WERI-Rb-1 (cell line): ENCODE measurements at regions not wholly inside any gene's neighbourhood (a gene's known extent, or its start where the extent isn't known, plus 50 kb on each side); places are given as distances from the start of the nearest gene placed in this dataset.
"Not testable (repeated sequence)": the region's sequence is repeated elsewhere in the genome, so short reads cannot be mapped to it uniquely, and the experiment has no call there.

ENCODE experiments used
- DNase-seq: peaks from one replicate; pipeline ENCODE4 v3.0.0-alpha.2; 2020
- H3K27ac ChIP-seq: fragments of 250-450 bp; sonication (Bioruptor Pico); 2 replicates; pipeline ENCODE4 v1.5.1; 2020; ENCODE audit warnings: mild to moderate bottlenecking, moderate library complexity
- H3K27me3 ChIP-seq: fragments of 250-450 bp; sonication (Bioruptor Pico); 2 replicates; pipeline ENCODE4 v1.5.1; 2021; ENCODE audit warnings: mild to moderate bottlenecking, low read depth, moderate library complexity; ENCODE audit not compliant: insufficient read depth, severe bottlenecking
- H3K36me3 ChIP-seq: fragments of 250-450 bp; sonication (Bioruptor Pico); 2 replicates; pipeline ENCODE4 v1.5.1; 2020; ENCODE audit warnings: mild to moderate bottlenecking, moderate library complexity
- H3K4me3 ChIP-seq: 2 replicates; pipeline ENCODE4 v1.5.1; 2011; ENCODE audit warnings: low read depth, mild to moderate bottlenecking, control low read depth, low read length
- H3K9me3 ChIP-seq: fragments of 250-450 bp; sonication (Bioruptor Pico); 2 replicates; pipeline ENCODE4 v1.5.1; 2021; ENCODE audit warnings: mild to moderate bottlenecking, moderate library complexity; ENCODE audit not compliant: severe bottlenecking
- CTCF ChIP-seq: IDR thresholded peaks from 2 replicates; pipeline ENCODE4 v1.5.1; 2011; ENCODE audit warnings: low read depth, mild to moderate bottlenecking, control low read depth, inconsistent platforms, low read length

GRCh38 chr2:78145395-78145996, 623.3 kb upstream of the LRRTM4 start:
- no peak for DNase-seq
- H3K36me3 ChIP-seq: no peaks in the 10 kb centered on the region
- no peak overlapping the region for H3K27ac ChIP-seq
- H3K27me3 ChIP-seq: no peaks in the 10 kb centered on the region
- no peak for TF ChIP-seq CTCF
- no peak overlapping the region for H3K4me3 ChIP-seq
- no peaks in the 10 kb centered on the region for H3K9me3 ChIP-seq

GRCh38 chr2:78145997-78146722, 624.0 kb upstream of the LRRTM4 start:
- Histone ChIP-seq H3K27ac (no peak overlapping the region), H3K27me3 (no peaks in the 10 kb centered on the region), H3K9me3 (no peaks in the 10 kb centered on the region), H3K4me3 (no peak overlapping the region), H3K36me3 (no peaks in the 10 kb centered on the region)
- TF ChIP-seq CTCF: no peak
- no peak for DNase-seq

GRCh38 chr2:78147466-78147865, 625.3 kb upstream of the LRRTM4 start:
- no peaks in the 10 kb centered on the region for H3K9me3 ChIP-seq
- H3K36me3 ChIP-seq: no peaks in the 10 kb centered on the region
- H3K27ac ChIP-seq: no peak overlapping the region
- H3K27me3 ChIP-seq: no peaks in the 10 kb centered on the region
- no peak for DNase-seq
- H3K4me3 ChIP-seq: no peak overlapping the region
- TF ChIP-seq CTCF: no peak

- no peaks in the 10 kb centered on the region for H3K27me3 ChIP-seq
- H3K4me3 ChIP-seq: no peak overlapping the region
- no peak for TF ChIP-seq CTCF
- no peak overlapping the region for H3K27ac ChIP-seq
- H3K36me3 ChIP-seq: no peaks in the 10 kb centered on the region
- DNase-seq: no peak
- no peaks in the 10 kb centered on the region for H3K9me3 ChIP-seq
Measured at GRCh38 chr2:78154586-78154985, 632.4 kb upstream of the LRRTM4 start.

GRCh38 chr2:78162202-78162601, 640.0 kb upstream of the LRRTM4 start:
- TF ChIP-seq CTCF: no peak
- Histone ChIP-seq H3K36me3 (no peaks in the 10 kb centered on the region), H3K27me3 (no peaks in the 10 kb centered on the region), H3K27ac (no peak overlapping the region), H3K9me3 (no peaks in the 10 kb centered on the region), H3K4me3 (no peak overlapping the region)
- no peak for DNase-seq

GRCh38 chr2:78172157-78172556, 650.0 kb upstream of the LRRTM4 start:
- DNase-seq, H3K27ac ChIP-seq, H3K4me3 ChIP-seq, H3K27me3 ChIP-seq, H3K36me3 ChIP-seq, H3K9me3 ChIP-seq: not testable (repeated sequence)
